Liver (tissue), 7 donors: ENCODE measurements at regions not wholly inside any gene's neighbourhood (a gene's known extent, or its start where the extent isn't known, plus 50 kb on each side); places are given as distances from the start of the nearest gene placed in this dataset.

Experiments used
- DNase-seq: peaks from one replicate; pipeline ENCODE4 v3.0.0-alpha.2; 2017; ENCODE audit warnings: low spot score
- H3K27ac ChIP-seq, 2 donors: one replicate each; pipeline ENCODE4 v1.7.0; 2013; ENCODE audit warnings: inconsistent platforms in 2 of 2, low read length in 2 of 2, control low read depth in 1 of 2, low read depth in 1 of 2, mild to moderate bottlenecking in 1 of 2
- H3K27me3 ChIP-seq, 4 donors: one replicate each; pipeline versions ENCODE4 v1.6.1 to v1.7.0; 2013; ENCODE audit warnings: low read length in 3 of 4, inconsistent platforms in 1 of 4, mild to moderate bottlenecking in 1 of 4, moderate library complexity in 1 of 4; ENCODE audit not compliant: control insufficient read depth in 4 of 4, insufficient read depth in 4 of 4
- H3K36me3 ChIP-seq, 4 donors: one replicate each; pipeline versions ENCODE4 v1.6.1 to v1.7.0; 2013; ENCODE audit warnings: low read length in 3 of 4, mild to moderate bottlenecking in 3 of 4, low read depth in 1 of 4, moderate library complexity in 1 of 4; ENCODE audit not compliant: control insufficient read depth in 4 of 4, insufficient read depth in 3 of 4
- H3K4me1 ChIP-seq, 4 donors: one replicate each; pipeline versions ENCODE4 v1.6.1 to v1.7.0; 2013; ENCODE audit warnings: low read length in 3 of 4, mild to moderate bottlenecking in 3 of 4, moderate library complexity in 1 of 4; ENCODE audit not compliant: control insufficient read depth in 4 of 4, insufficient read depth in 4 of 4
- H3K4me3 ChIP-seq, 3 donors: one replicate each; pipeline versions ENCODE4 v1.6.1 to v1.7.0; 2013; ENCODE audit warnings: low read length in 3 of 3, control low read depth in 1 of 3, low read depth in 1 of 3, mild to moderate bottlenecking in 1 of 3
- H3K9ac ChIP-seq, 2 donors: one replicate each; pipeline ENCODE4 v1.7.0; 2013; ENCODE audit warnings: low read length in 2 of 2, mild to moderate bottlenecking in 2 of 2, moderate library complexity in 2 of 2, control low read depth in 1 of 2, low read depth in 1 of 2
- H3K9me3 ChIP-seq, 4 donors: one replicate each; pipeline versions ENCODE4 v1.6.1 to v1.7.0; 2013; ENCODE audit warnings: low read length in 3 of 4; ENCODE audit not compliant: control insufficient read depth in 4 of 4
- EGR1 ChIP-seq, 2 donors: IDR thresholded peaks; 2 replicates each; pipeline ENCODE4 v1.6.1; 2016 to 2018; ENCODE audit warnings: antibody characterized with exemption in 2 of 2, low read depth in 2 of 2
- FOXA1 ChIP-seq: IDR thresholded peaks from 2 replicates; pipeline ENCODE4 v1.6.1; 2016; ENCODE audit warnings: antibody characterized with exemption
- HNF4G ChIP-seq: IDR thresholded peaks from 2 replicates; pipeline ENCODE4 v1.6.1; 2016; ENCODE audit warnings: antibody characterized with exemption
- JUND ChIP-seq, 2 donors: IDR thresholded peaks; 2 replicates each; pipeline ENCODE4 v1.6.1; 2016; ENCODE audit warnings: antibody characterized with exemption in 2 of 2
- MAX ChIP-seq: IDR thresholded peaks from 2 replicates; pipeline ENCODE4 v1.6.1; 2016; ENCODE audit warnings: antibody characterized with exemption
- REST ChIP-seq: IDR thresholded peaks from 2 replicates; pipeline ENCODE4 v1.6.1; 2016; ENCODE audit warnings: antibody characterized with exemption, mild to moderate bottlenecking
- RXRA ChIP-seq, 2 donors: IDR thresholded peaks; 2 replicates each; pipeline ENCODE4 v1.6.1; 2017 to 2018; ENCODE audit warnings: antibody characterized with exemption in 2 of 2, mild to moderate bottlenecking in 1 of 2
- SP1 ChIP-seq: IDR thresholded peaks from 2 replicates; pipeline ENCODE4 v1.6.1; 2018; ENCODE audit warnings: antibody characterized with exemption, mild to moderate bottlenecking
- TAF1 ChIP-seq: conservative IDR thresholded peaks from 2 replicates; pipeline ENCODE4 v1.6.1; 2016; ENCODE audit warnings: antibody characterized with exemption, mild to moderate bottlenecking
- YY1 ChIP-seq: IDR thresholded peaks from 2 replicates; pipeline ENCODE4 v1.6.1; 2016; ENCODE audit warnings: antibody characterized with exemption, mild to moderate bottlenecking
- ZBTB33 ChIP-seq: IDR thresholded peaks from 2 replicates; pipeline ENCODE4 v1.6.1; 2016; ENCODE audit warnings: antibody characterized with exemption
- WGBS: extraction: QIAGEN DNeasy Blood & Tissue Kit; methylation state at CpG from one replicate; pipeline ENCODE4 v1.1.7; 2013; 5-methylcytosine and 5-hydroxymethylcytosine counted together
- donor health status: healthy.
- donor health status: healthy.
- donor health status: healthy.
- donor health status: healthy.

- TF ChIP-seq REST (no peak), JUND (IDR thresholded peaks at IDR 0.05) (no peak), TAF1 (no peak), YY1 (no peak), HNF4G (no peak), FOXA1 (no peak), MAX (no peak)
Measured at GRCh38 chr10:63994371-63994770, 473.2 kb downstream of the REEP3 start (continued).

- Histone ChIP-seq H3K36me3 (no peaks in the 10 kb centered on the region), H3K9me3 (peaks cover 0 to 3% (median 0%) of the 10 kb centered on the region in 4 donors), H3K4me3 (no peak overlapping the region), H3K4me1 (no peaks in the 10 kb centered on the region), H3K9ac (no peak overlapping the region), H3K27me3 (no peaks in the 10 kb centered on the region), H3K27ac (no peak overlapping the region)
- TF ChIP-seq JUND (IDR thresholded peaks at IDR 0.05) (no peak), RXRA (IDR thresholded peaks at IDR 0.05) (no peak), SP1 (no peak), EGR1 (IDR thresholded peaks at IDR 0.05; ENCODE audit: low read depth in 2 of 2) (no peak), TAF1 (no peak)
- no peak for DNase-seq
- 89% methylated on average over 8 of the region's 8 CpGs for WGBS
Measured at GRCh38 chr10:64007157-64007556, 486.0 kb downstream of the REEP3 start.

GRCh38 chr10:64010711-64011110, 489.5 kb downstream of the REEP3 start:
- H3K27me3 ChIP-seq: no peaks in the 10 kb centered on the region

More at GRCh38 chr10:64010711-64011110, 489.5 kb downstream of the REEP3 start:
- no peak for DNase-seq
- Histone ChIP-seq H3K36me3 (no peaks in the 10 kb centered on the region), H3K4me3 (no peak overlapping the region), H3K9ac (no peak overlapping the region), H3K4me1 (no peaks in the 10 kb centered on the region), H3K27ac (no peak overlapping the region), H3K9me3 (peaks cover 0 to 3% (median 0%) of the 10 kb centered on the region in 4 donors)
- TF ChIP-seq REST: no peak
- no peak for TF ChIP-seq EGR1 (IDR thresholded peaks at IDR 0.05; ENCODE audit: low read depth in 2 of 2)
- TF ChIP-seq TAF1: no peak
- no peak for TF ChIP-seq ZBTB33
- no peak for TF ChIP-seq SP1
